H9 (cell line): ENCODE measurements at regions not wholly inside any gene's neighbourhood (a gene's known extent, or its start where the extent isn't known, plus 50 kb on each side); places are given as distances from the start of the nearest gene placed in this dataset.

Experiments
- DNase-seq: peaks from one replicate; pipeline ENCODE4 v3.0.0-alpha.2; 2017
- H2AFZ ChIP-seq: one replicate; pipeline ENCODE4 v1.6.1; 2013; ENCODE audit warnings: mild to moderate bottlenecking, low read length, control low read depth, moderate library complexity
- H2AK5ac ChIP-seq: 2 replicates; pipeline ENCODE4 v1.6.1; 2013; ENCODE audit warnings: low read length, control low read depth, mixed read lengths; ENCODE audit not compliant: insufficient read length
- H2BK120ac ChIP-seq: one replicate; pipeline ENCODE4 v1.6.1; 2013; ENCODE audit warnings: low read depth, mild to moderate bottlenecking, low read length, control low read depth, inconsistent platforms; ENCODE audit not compliant: poor library complexity, severe bottlenecking
- H2BK12ac ChIP-seq: 2 replicates; pipeline ENCODE4 v1.6.1; 2013; ENCODE audit warnings: low read length, control low read depth, mixed read lengths, low read depth; ENCODE audit not compliant: insufficient read length
- H2BK15ac ChIP-seq: 2 replicates; pipeline ENCODE4 v1.6.1; 2013; ENCODE audit warnings: low read depth, low read length, control low read depth
- H2BK20ac ChIP-seq: one replicate; pipeline ENCODE4 v1.6.1; 2013; ENCODE audit warnings: low read depth, mild to moderate bottlenecking, low read length, control low read depth, inconsistent platforms; ENCODE audit not compliant: poor library complexity, severe bottlenecking
- H2BK5ac ChIP-seq: 2 replicates; pipeline ENCODE4 v1.6.1; 2013; ENCODE audit warnings: low read length, control low read depth, mixed read lengths; ENCODE audit not compliant: insufficient read length
- H3K14ac ChIP-seq: 2 replicates; pipeline ENCODE4 v1.6.1; 2013; ENCODE audit warnings: low read length, control low read depth; ENCODE audit not compliant: insufficient read depth
- H3K18ac ChIP-seq: 2 replicates; pipeline ENCODE4 v1.6.1; 2013; ENCODE audit warnings: low read depth, mild to moderate bottlenecking, mixed read lengths, low read length, control low read depth; ENCODE audit not compliant: insufficient read length
- H3K23ac ChIP-seq: 2 replicates; pipeline ENCODE4 v1.6.1; 2013; ENCODE audit warnings: low read length, control low read depth, mixed read lengths, low read depth; ENCODE audit not compliant: insufficient read length
- H3K23me2 ChIP-seq: 2 replicates; pipeline ENCODE4 v1.6.1; 2013; ENCODE audit warnings: low read depth, mild to moderate bottlenecking, mixed read lengths, low read length, control low read depth; ENCODE audit not compliant: insufficient read length, poor library complexity, severe bottlenecking
- H3K27ac ChIP-seq: 2 replicates; pipeline ENCODE4 v1.5.1; 2013; ENCODE audit warnings: low read length, control low read depth, mixed read lengths, low read depth; ENCODE audit not compliant: insufficient read length
- H3K27me3 ChIP-seq: 2 replicates; pipeline ENCODE4 v1.6.1; 2013; ENCODE audit warnings: low read length, control low read depth, inconsistent platforms; ENCODE audit not compliant: insufficient read depth
- H3K4ac ChIP-seq: 2 replicates; pipeline ENCODE4 v1.6.1; 2013; ENCODE audit warnings: low read depth, mild to moderate bottlenecking, control low read depth, inconsistent platforms, low read length, moderate library complexity
- H3K4me1 ChIP-seq: 2 replicates; pipeline ENCODE4 v1.6.1; 2013; ENCODE audit warnings: low read length, control low read depth, inconsistent platforms; ENCODE audit not compliant: insufficient read depth
- H3K4me2 ChIP-seq: 2 replicates; pipeline ENCODE4 v1.6.1; 2013; ENCODE audit warnings: low read length, control low read depth, mixed read lengths; ENCODE audit not compliant: insufficient read length, insufficient read depth
- H3K56ac ChIP-seq: 2 replicates; pipeline ENCODE4 v1.6.1; 2013; ENCODE audit warnings: low read depth, mild to moderate bottlenecking, mixed read lengths, low read length, control low read depth; ENCODE audit not compliant: insufficient read length
- H3K79me1 ChIP-seq: 2 replicates; pipeline ENCODE4 v1.6.1; 2013; ENCODE audit warnings: low read depth, mild to moderate bottlenecking, moderate library complexity, low read length, control low read depth, inconsistent platforms; ENCODE audit not compliant: insufficient read depth, poor library complexity, severe bottlenecking
- H3K79me2 ChIP-seq: 2 replicates; pipeline ENCODE4 v1.6.1; 2013; ENCODE audit warnings: low read length, control low read depth, inconsistent platforms; ENCODE audit not compliant: insufficient read depth
- H3K9ac ChIP-seq: 2 replicates; pipeline ENCODE4 v1.6.1; 2013; ENCODE audit warnings: low read length, control low read depth, mixed read lengths; ENCODE audit not compliant: insufficient read length; ENCODE audit errors: extremely low read depth
- H3K9me3 ChIP-seq: one replicate; pipeline ENCODE4 v1.6.1; 2013; ENCODE audit warnings: low read depth, low read length, inconsistent platforms; ENCODE audit not compliant: control insufficient read depth
- H3T11ph ChIP-seq: one replicate; pipeline ENCODE4 v1.6.1; 2013; ENCODE audit warnings: mild to moderate bottlenecking, low read length, control low read depth, inconsistent platforms
- H4K20me1 ChIP-seq: one replicate; pipeline ENCODE4 v1.6.1; 2013; ENCODE audit not compliant: control insufficient read depth, insufficient read length, insufficient read depth
- H4K5ac ChIP-seq: 2 replicates; pipeline ENCODE4 v1.6.1; 2013; ENCODE audit warnings: low read depth, mild to moderate bottlenecking, mixed read lengths, low read length, control low read depth; ENCODE audit not compliant: insufficient read length
- H4K8ac ChIP-seq: replicated peaks from 2 replicates; pipeline ENCODE4 v1.6.1; 2013; ENCODE audit warnings: low read length, control low read depth, mixed read lengths, low read depth; ENCODE audit not compliant: insufficient read length
- H4K91ac ChIP-seq: 2 replicates; pipeline ENCODE4 v1.6.1; 2013; ENCODE audit warnings: low read depth, mild to moderate bottlenecking, moderate library complexity, mixed read lengths, low read length, control low read depth; ENCODE audit not compliant: insufficient read length
- H3K27ac Mint-ChIP-seq, 3 experiments: 2 replicates in 2 of 3; 3 replicates in 1 of 3; pipeline ENCODE4 v1.8.0; 2020 to 2021; ENCODE audit warnings: mixed read lengths in 3 of 3, mild to moderate bottlenecking in 1 of 3, moderate library complexity in 1 of 3
- H3K27me3 Mint-ChIP-seq: 2 replicates; pipeline ENCODE4 v1.8.0; 2021; ENCODE audit warnings: low read depth, mild to moderate bottlenecking, moderate library complexity, mixed read lengths
- H3K36me3 Mint-ChIP-seq, 3 experiments: 2 replicates in 2 of 3; 3 replicates in 1 of 3; pipeline ENCODE4 v1.8.0; 2020 to 2021; ENCODE audit warnings: low read depth in 3 of 3, mixed read lengths in 3 of 3; ENCODE audit not compliant: insufficient read depth in 1 of 3
- H3K4me1 Mint-ChIP-seq, 2 experiments: 2 replicates each; pipeline ENCODE4 v1.8.0; 2020; ENCODE audit warnings: mixed read lengths in 2 of 2
- H3K4me3 Mint-ChIP-seq, 2 experiments: 2 replicates in 1 of 2; 3 replicates in 1 of 2; pipeline ENCODE4 v1.8.0; 2020 to 2021; ENCODE audit warnings: mild to moderate bottlenecking in 2 of 2, mixed read lengths in 2 of 2, moderate library complexity in 1 of 2
- H3K9me3 Mint-ChIP-seq, 2 experiments: 2 replicates in 1 of 2; 3 replicates in 1 of 2; pipeline ENCODE4 v1.8.0; 2020; ENCODE audit warnings: mild to moderate bottlenecking in 2 of 2, mixed read lengths in 2 of 2, moderate library complexity in 1 of 2
- WGBS: extraction: QIAGEN DNeasy Blood & Tissue Kit; methylation state at CpG from one replicate; pipeline ENCODE4 v1.1.7; 2013; ENCODE audit warnings: missing lambda C conversion rate, low lambda C conversion rate, mixed read lengths; ENCODE audit not compliant: insufficient read length; ENCODE audit errors: extremely low coverage; 5-methylcytosine and 5-hydroxymethylcytosine counted together
- TF ChIP-seq, protein P1 (sequence below): fragments of 200-600 bp; sonication (generic); conservative IDR thresholded peaks from 3 replicates; pipeline ENCODE4 v1.8.0; 2021; ENCODE audit warnings: antibody characterized with exemption, mild to moderate bottlenecking

DNA sequence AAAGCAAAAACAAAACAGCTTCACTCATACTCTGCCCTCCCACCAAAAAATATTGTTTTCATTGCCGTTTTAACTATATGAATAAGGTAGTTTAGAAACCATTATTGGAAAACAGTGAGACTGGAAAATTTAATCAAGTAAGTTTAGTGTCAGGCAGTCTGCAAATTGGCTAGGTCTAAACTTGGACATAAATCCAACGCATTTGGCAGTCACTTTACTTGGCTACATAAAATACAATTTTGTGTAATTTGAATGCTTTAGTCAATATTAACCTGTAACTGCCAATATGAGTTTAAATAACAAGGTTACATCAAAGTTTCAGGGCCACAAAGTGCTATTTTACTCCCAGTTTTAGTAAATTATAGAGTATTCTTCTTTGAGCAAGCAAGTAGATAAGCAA is 202.3 kb upstream of the SLC38A2 start:
- no peaks in the 10 kb centered on the region for H3K27me3 Mint-ChIP-seq
- no peaks in the 10 kb centered on the region; a peak in 1 of 7 replicates for H3K36me3 Mint-ChIP-seq

More for the DNA sequence above, 202.3 kb upstream of the SLC38A2 start:
- Histone ChIP-seq H3K4ac (no peak overlapping the region), H2BK120ac (no peak overlapping the region), H3K23me2 (no peaks in the 10 kb centered on the region), H4K20me1 (no peaks in the 10 kb centered on the region), H3K4me2 (no peak overlapping the region), H2AFZ (no peak overlapping the region), H3K56ac (no peak overlapping the region), H3K23ac (no peak overlapping the region), H3K9me3 (no peaks in the 10 kb centered on the region), H4K5ac (no peak overlapping the region), H4K8ac (no peak overlapping the region), H3K9ac (no peak overlapping the region), H2BK20ac (no peak overlapping the region), H2BK5ac (no peak overlapping the region), H3K27me3 (no peaks in the 10 kb centered on the region), H2BK15ac (no peak overlapping the region), H3K18ac (no peak overlapping the region), H4K91ac (no peak overlapping the region), H3K14ac (no peak overlapping the region), H2BK12ac (no peak overlapping the region), H2AK5ac (no peak overlapping the region), H3K79me1 (no peaks in the 10 kb centered on the region), H3K4me1 (no peaks in the 10 kb centered on the region; the same call in 1 of the 2 replicates), H3K79me2 (no peaks in the 10 kb centered on the region), H3K27ac (no peak overlapping the region), H3T11ph (no peak overlapping the region)
- WGBS, result no CpG with 5 or more reads among the region's 2 CpGs
- H3K9me3 Mint-ChIP-seq, result peaks cover 0 to 4% of the 10 kb centered on the region in 2 experiments; a peak in 2 of 5 replicates
- H3K27ac Mint-ChIP-seq, result no peak overlapping the region
- H3K4me3 Mint-ChIP-seq, result no peak overlapping the region
- H3K4me1 Mint-ChIP-seq, result peaks cover 4 to 16% of the 10 kb centered on the region in 2 experiments
- no peak for DNase-seq
- TF ChIP-seq, protein P1, sequence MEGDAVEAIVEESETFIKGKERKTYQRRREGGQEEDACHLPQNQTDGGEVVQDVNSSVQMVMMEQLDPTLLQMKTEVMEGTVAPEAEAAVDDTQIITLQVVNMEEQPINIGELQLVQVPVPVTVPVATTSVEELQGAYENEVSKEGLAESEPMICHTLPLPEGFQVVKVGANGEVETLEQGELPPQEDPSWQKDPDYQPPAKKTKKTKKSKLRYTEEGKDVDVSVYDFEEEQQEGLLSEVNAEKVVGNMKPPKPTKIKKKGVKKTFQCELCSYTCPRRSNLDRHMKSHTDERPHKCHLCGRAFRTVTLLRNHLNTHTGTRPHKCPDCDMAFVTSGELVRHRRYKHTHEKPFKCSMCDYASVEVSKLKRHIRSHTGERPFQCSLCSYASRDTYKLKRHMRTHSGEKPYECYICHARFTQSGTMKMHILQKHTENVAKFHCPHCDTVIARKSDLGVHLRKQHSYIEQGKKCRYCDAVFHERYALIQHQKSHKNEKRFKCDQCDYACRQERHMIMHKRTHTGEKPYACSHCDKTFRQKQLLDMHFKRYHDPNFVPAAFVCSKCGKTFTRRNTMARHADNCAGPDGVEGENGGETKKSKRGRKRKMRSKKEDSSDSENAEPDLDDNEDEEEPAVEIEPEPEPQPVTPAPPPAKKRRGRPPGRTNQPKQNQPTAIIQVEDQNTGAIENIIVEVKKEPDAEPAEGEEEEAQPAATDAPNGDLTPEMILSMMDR, result no peak
